Transverse colon (tissue), 4 donors: ENCODE measurements at regions not wholly inside any gene's neighbourhood (a gene's known extent, or its start where the extent isn't known, plus 50 kb on each side); places are given as distances from the start of the nearest gene placed in this dataset.

Experiments
- DNase-seq: peaks from one replicate; pipeline ENCODE4 v3.0.0-alpha.2; 2019
- H3K27ac ChIP-seq, 4 donors: fragments of 200-600 bp; sonication (generic); 2 replicates each; pipeline ENCODE4 v1.5.1; 2016 to 2018; ENCODE audit warnings: inconsistent platforms in 4 of 4
- H3K27me3 ChIP-seq: fragments of 200-600 bp; sonication (generic); 2 replicates; pipeline ENCODE4 v1.5.1; 2017; ENCODE audit warnings: inconsistent platforms
- H3K36me3 ChIP-seq, 4 donors: fragments of 200-600 bp; sonication (generic); 2 replicates each; pipeline ENCODE4 v1.5.1; 2017 to 2019; ENCODE audit warnings: inconsistent platforms in 4 of 4
- H3K4me1 ChIP-seq, 4 donors: fragments of 200-600 bp; sonication (generic); 2 replicates each; pipeline ENCODE4 v1.5.1; 2017 to 2020; ENCODE audit warnings: inconsistent platforms in 4 of 4
- H3K4me3 ChIP-seq, 4 donors: fragments of 200-600 bp; sonication (generic); 1 replicate in 1 of 4; 2 replicates in 3 of 4; pipeline versions ENCODE4 v1.5.1 to v1.6.1; 2017 to 2019; ENCODE audit warnings: inconsistent platforms in 4 of 4
- H3K9me3 ChIP-seq, 2 donors: fragments of 200-600 bp; sonication (generic); 2 replicates each; pipeline ENCODE4 v1.5.1; 2017 to 2019; ENCODE audit warnings: inconsistent platforms in 2 of 2
- EP300 ChIP-seq: sonication (generic); formaldehyde crosslinking; IDR thresholded peaks from one replicate; pipeline ENCODE4 v1.6.1; 2017; ENCODE audit warnings: antibody characterized with exemption, low read depth
- POLR2A ChIP-seq: fragments of 450-650 bp; IDR thresholded peaks from one replicate; pipeline ENCODE4 v1.6.1; 2016; ENCODE audit warnings: antibody characterized with exemption, mild to moderate bottlenecking, moderate library complexity
- POLR2AphosphoS5 ChIP-seq, 3 donors: sonication (generic); formaldehyde crosslinking; IDR thresholded peaks; one replicate each; pipeline ENCODE4 v1.6.1; 2016; ENCODE audit warnings: antibody characterized with exemption in 3 of 3
- WGBS, 2 donors: methylation state at CpG; one replicate each; pipeline ENCODE4 v1.1.5; 2018; ENCODE audit warnings: low coverage in 1 of 2; 5-methylcytosine and 5-hydroxymethylcytosine counted together
- in situ Hi-C, 4 donors: fragments of 200-750 bp; cut with MboI; loops; one replicate each; pipeline versions ENCODE4 v1.15.0 to v1.15.1; 2017; ENCODE audit warnings: low sequenced_read_pairs in 3 of 4, low pct_ligation_motif_present in 1 of 4, low pct_unique_long_range_greater_than_20kb in 1 of 4
- intact Hi-C: fragments of 100-400 bp; cut with DNase I; formaldehyde crosslinking; loops from one replicate; pipeline ENCODE4 v1.15.1; 2023; ENCODE audit warnings: low total_unique reads
- TF ChIP-seq, protein P1 (sequence below), 5 experiments: fragments of 200-600 bp in 3 of 5; fragments of 450-650 bp in 2 of 5; sonication (generic) in 3 of 5; IDR thresholded peaks; 1 replicate in 2 of 5; 2 replicates in 3 of 5; pipeline ENCODE4 v1.5.1; 2016 to 2017; ENCODE audit warnings: antibody characterized with exemption in 5 of 5, inconsistent platforms in 3 of 5, mild to moderate bottlenecking in 2 of 5, moderate library complexity in 1 of 5

DNA sequence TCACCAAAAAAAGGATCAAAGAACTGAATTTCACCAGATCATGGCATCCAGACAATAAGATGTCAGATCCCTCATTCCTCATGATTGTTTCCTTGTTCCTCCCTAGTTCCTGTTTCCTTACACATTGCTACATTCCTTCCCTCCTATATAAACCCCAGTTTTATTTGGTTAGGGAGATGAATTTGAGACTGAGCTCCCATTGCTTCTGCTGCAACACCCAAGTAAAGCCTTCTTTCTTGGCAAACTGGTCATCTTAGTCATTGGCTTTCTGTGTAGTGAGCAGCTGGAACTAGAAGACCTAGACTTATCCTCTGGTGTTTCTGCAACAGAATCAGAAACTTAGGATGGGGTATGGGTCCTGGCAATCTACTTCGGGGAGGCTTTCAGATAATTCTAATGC, 217.9 kb downstream of the NOVA1 start:
- H3K9me3 ChIP-seq, result no peaks in the 10 kb centered on the region
- H3K4me1 ChIP-seq, result peaks cover 0 to 32% (median 6%) of the 10 kb centered on the region in 4 donors
- no peaks in the 10 kb centered on the region for H3K36me3 ChIP-seq
- intact Hi-C loops (no loop called here), in situ Hi-C loops (no loop called here)
- H3K27me3 ChIP-seq, result no peaks in the 10 kb centered on the region
- no peak for DNase-seq
- 83 to 100% methylated on average over 1 of the region's 1 CpG for WGBS, 2 donors
- no peak overlapping the region for H3K4me3 ChIP-seq
- H3K27ac ChIP-seq, result no peak overlapping the region
- TF ChIP-seq, protein P1, sequence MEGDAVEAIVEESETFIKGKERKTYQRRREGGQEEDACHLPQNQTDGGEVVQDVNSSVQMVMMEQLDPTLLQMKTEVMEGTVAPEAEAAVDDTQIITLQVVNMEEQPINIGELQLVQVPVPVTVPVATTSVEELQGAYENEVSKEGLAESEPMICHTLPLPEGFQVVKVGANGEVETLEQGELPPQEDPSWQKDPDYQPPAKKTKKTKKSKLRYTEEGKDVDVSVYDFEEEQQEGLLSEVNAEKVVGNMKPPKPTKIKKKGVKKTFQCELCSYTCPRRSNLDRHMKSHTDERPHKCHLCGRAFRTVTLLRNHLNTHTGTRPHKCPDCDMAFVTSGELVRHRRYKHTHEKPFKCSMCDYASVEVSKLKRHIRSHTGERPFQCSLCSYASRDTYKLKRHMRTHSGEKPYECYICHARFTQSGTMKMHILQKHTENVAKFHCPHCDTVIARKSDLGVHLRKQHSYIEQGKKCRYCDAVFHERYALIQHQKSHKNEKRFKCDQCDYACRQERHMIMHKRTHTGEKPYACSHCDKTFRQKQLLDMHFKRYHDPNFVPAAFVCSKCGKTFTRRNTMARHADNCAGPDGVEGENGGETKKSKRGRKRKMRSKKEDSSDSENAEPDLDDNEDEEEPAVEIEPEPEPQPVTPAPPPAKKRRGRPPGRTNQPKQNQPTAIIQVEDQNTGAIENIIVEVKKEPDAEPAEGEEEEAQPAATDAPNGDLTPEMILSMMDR (IDR thresholded peaks at IDR 0.05), result no peak
- TF ChIP-seq EP300, result no peak
- TF ChIP-seq POLR2A, result no peak
- TF ChIP-seq POLR2AphosphoS5 (IDR thresholded peaks at IDR 0.05), result no peak

DNA sequence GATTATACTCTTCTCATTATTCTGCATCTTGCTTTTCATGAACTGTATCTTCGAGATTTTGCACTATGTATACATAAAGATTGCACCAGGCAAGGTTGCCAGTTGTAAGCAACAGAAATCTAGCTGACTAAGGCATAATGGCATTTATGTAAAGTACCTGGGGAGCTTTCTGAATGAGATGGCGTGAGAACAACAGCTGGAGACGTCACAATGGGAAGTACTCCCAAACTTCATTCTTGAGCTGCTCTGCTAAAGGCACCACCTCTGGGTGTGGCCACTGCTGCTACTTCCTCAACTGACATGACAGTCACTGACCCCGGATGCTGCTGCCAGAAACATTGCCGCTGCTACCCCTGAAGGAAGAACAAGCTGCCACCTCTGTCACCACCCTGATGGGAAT, 220.7 kb downstream of the NOVA1 start:
- intact Hi-C loops (no loop called here), in situ Hi-C loops (no loop called here)
- no peaks in the 10 kb centered on the region for H3K27me3 ChIP-seq
- TF ChIP-seq EP300 (no peak), POLR2A (no peak), POLR2AphosphoS5 (IDR thresholded peaks at IDR 0.05) (no peak)
- TF ChIP-seq, protein P1 (IDR thresholded peaks at IDR 0.05), result no peak
- H3K27ac ChIP-seq, result no peak overlapping the region
- no peak for DNase-seq
- WGBS, 2 donors, result 52 to 62% methylated on average over 3 to 5 of the region's 5 CpGs
- H3K9me3 ChIP-seq, result no peaks in the 10 kb centered on the region
- no peaks in the 10 kb centered on the region for H3K36me3 ChIP-seq
- H3K4me1 ChIP-seq, result peaks cover 0 to 23% (median 5%) of the 10 kb centered on the region in 4 donors
- no peak overlapping the region for H3K4me3 ChIP-seq

DNA sequence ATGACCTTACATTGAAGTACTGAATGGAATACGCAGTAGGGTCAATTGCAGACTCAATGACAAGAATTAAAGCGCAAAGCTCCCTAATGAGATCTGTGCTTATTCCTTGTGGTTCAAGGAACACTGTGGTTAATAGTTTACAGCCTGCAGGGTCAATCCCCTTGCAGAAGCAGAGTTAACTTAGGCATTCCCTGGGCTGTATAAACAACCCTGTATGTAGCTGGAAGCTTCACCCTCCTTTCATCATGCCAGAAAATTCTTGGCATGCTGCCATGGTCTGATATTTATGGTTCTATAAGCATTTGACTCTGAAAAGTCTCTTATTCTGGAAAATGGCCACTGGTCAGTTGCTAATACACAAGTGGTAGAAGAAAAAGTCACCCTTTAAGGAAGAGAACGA, 227.7 kb downstream of the NOVA1 start:
- 50 to 55% methylated on average over 1 to 3 of the region's 3 CpGs for whole genome bisulfite sequencing, 2 donors
- Histone ChIP-seq H3K36me3 (no peaks in the 10 kb centered on the region), H3K4me1 (peaks cover 0 to 10% (median 5%) of the 10 kb centered on the region in 4 donors), H3K27ac (no peak overlapping the region), H3K4me3 (no peak overlapping the region), H3K9me3 (no peaks in the 10 kb centered on the region), H3K27me3 (no peaks in the 10 kb centered on the region)
- intact Hi-C loops (no loop called here), in situ Hi-C loops (no loop called here)
- DNase-seq, result no peak
- TF ChIP-seq EP300 (no peak), POLR2AphosphoS5 (IDR thresholded peaks at IDR 0.05) (no peak), POLR2A (no peak)
- TF ChIP-seq, protein P1 (IDR thresholded peaks at IDR 0.05), result no peak

DNA sequence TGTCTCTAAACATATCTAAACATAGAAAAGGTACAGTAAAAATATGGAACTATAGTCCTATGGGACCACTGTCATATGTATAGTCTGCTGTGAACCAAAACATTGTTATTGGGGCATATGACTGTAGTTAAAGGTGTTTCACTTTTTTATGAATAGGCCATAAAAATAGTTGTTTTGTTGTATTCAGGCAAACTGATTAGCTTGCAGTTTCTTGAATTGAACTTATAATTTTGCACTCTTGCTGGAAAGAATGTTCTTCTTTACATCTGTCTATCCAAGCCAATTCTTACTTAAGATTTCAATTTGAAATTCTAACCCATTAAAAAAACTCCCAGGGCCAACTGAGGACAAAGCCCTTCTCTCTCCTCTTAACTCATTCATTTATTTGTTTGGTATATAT, 234.1 kb downstream of the NOVA1 start:
- DNase-seq, result no peak
- TF ChIP-seq, protein P1 (IDR thresholded peaks at IDR 0.05), result no peak
- TF ChIP-seq POLR2A (no peak), POLR2AphosphoS5 (IDR thresholded peaks at IDR 0.05) (no peak), EP300 (no peak)
- intact Hi-C loops, result no loop called here
- Histone ChIP-seq H3K27ac (no peak overlapping the region), H3K9me3 (no peaks in the 10 kb centered on the region), H3K4me3 (no peak overlapping the region), H3K36me3 (no peaks in the 10 kb centered on the region), H3K4me1 (no peaks in the 10 kb centered on the region), H3K27me3 (no peaks in the 10 kb centered on the region)
- in situ Hi-C loops, result no loop called here
